Spleen (tissue), 11 donors: ENCODE measurements at regions not wholly inside any gene's neighbourhood (a gene's known extent, or its start where the extent isn't known, plus 50 kb on each side); places are given as distances from the start of the nearest gene placed in this dataset.

ENCODE experiments used
- DNase-seq: peaks from one replicate; pipeline ENCODE4 v3.0.0-alpha.2; 2020
- H3K27ac ChIP-seq, 8 donors: fragments of 200-600 bp; sonication (generic) in 7 of 8; 1 replicate in 4 of 8; 2 replicates in 4 of 8; pipeline versions ENCODE4 v1.5.0 to v1.8.0; 2016 to 2021; ENCODE audit warnings: inconsistent platforms in 4 of 8, mild to moderate bottlenecking in 4 of 8, moderate library complexity in 1 of 8
- H3K27me3 ChIP-seq, 7 donors: fragments of 200-600 bp; sonication (generic) in 6 of 7; replicated peaks in 1 of 7; 1 replicate in 4 of 7; 2 replicates in 3 of 7; pipeline versions ENCODE4 v1.5.0 to v1.8.0; 2016 to 2021; ENCODE audit warnings: inconsistent platforms in 3 of 7, mild to moderate bottlenecking in 1 of 7
- H3K36me3 ChIP-seq, 6 donors: fragments of 200-600 bp; sonication (generic) in 5 of 6; 1 replicate in 4 of 6; 2 replicates in 2 of 6; pipeline versions ENCODE4 v1.5.0 to v1.8.0; 2016 to 2021; ENCODE audit warnings: inconsistent platforms in 2 of 6
- H3K4me1 ChIP-seq, 6 donors: fragments of 200-600 bp; sonication (generic) in 5 of 6; 1 replicate in 3 of 6; 2 replicates in 3 of 6; pipeline versions ENCODE4 v1.5.0 to v1.8.0; 2016 to 2021; ENCODE audit warnings: inconsistent platforms in 3 of 6
- H3K4me3 ChIP-seq, 8 donors: fragments of 200-600 bp; sonication (generic) in 7 of 8; 1 replicate in 4 of 8; 2 replicates in 4 of 8; pipeline versions ENCODE4 v1.5.0 to v1.8.0; 2016 to 2021; ENCODE audit warnings: inconsistent platforms in 4 of 8, mild to moderate bottlenecking in 4 of 8, moderate library complexity in 2 of 8
- H3K9me3 ChIP-seq, 8 donors: fragments of 200-600 bp; sonication (generic) in 7 of 8; 1 replicate in 4 of 8; 2 replicates in 4 of 8; pipeline versions ENCODE4 v1.5.0 to v1.8.0; 2016 to 2021; ENCODE audit warnings: inconsistent platforms in 4 of 8
- POLR2A ChIP-seq, 3 donors: fragments of 450-650 bp; IDR thresholded peaks; one replicate each; pipeline ENCODE4 v1.5.1; 2017; ENCODE audit warnings: antibody characterized with exemption in 3 of 3, mild to moderate bottlenecking in 1 of 3
- POLR2AphosphoS5 ChIP-seq, 3 donors: sonication (generic); formaldehyde crosslinking; IDR thresholded peaks; one replicate each; pipeline ENCODE4 v1.5.1; 2017; ENCODE audit warnings: antibody characterized with exemption in 3 of 3
- WGBS, 5 donors: extraction: QIAGEN DNeasy Blood & Tissue Kit in 3 of 5; methylation state at CpG; one replicate each; pipeline versions ENCODE4 v1.1.5 to v1.1.7; 2013 to 2018; 5-methylcytosine and 5-hydroxymethylcytosine counted together
- intact Hi-C: fragments of 100-400 bp; cut with DNase I; formaldehyde crosslinking; loops from one replicate; pipeline ENCODE4 v1.15.0; 2023; ENCODE audit warnings: low total_unique reads
- TF ChIP-seq, protein P1 (sequence below), 11 experiments: fragments of 200-600 bp in 7 of 11; fragments of 450-650 bp in 4 of 11; sonication (generic) in 4 of 11; IDR thresholded peaks in 8 of 11; conservative IDR thresholded peaks in 3 of 11; 1 replicate in 7 of 11; 2 replicates in 4 of 11; pipeline versions ENCODE4 v1.4.0 to v1.8.0; 2016 to 2021; ENCODE audit warnings: antibody characterized with exemption in 11 of 11, inconsistent platforms in 4 of 11, mild to moderate bottlenecking in 1 of 11
- donor health status: healthy with polysubstance abuse.
- donor health status: DM: no; HTN: no; CAD: no; lungs with moderate emphysema.
- donor health status: DM: no; HTN: no; CAD: no.
- donor health status: Bipolar disorder and iron deficiency.
- donor health status: healthy.
- donor health status: DM: no; HTN: no; CAD: no.
- donor health status: DM: yes; HTN: yes; CAD: no.

DNA sequence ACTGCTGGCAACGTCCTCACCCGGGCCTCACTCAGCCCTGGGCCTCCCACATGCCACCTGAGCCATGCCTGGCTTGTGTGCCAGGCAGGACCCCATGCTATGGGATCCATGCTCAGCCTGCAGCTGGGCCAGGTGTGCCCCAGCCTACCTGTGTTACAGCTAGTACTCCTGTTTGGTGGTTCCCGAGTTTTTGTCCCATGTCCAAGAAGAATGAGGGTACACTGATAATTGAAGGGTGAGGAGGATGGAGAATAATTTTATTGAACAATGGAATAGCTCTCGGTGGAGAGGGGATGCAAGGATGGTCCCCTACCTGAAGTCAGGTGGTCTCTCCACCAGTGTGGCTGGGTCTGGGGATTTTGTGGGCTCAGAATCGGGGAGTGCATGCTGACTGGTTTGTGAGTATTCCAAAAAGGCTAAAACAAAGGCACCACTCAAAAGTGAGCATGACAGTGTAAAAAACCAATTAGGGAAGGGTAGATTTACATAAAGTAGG lies 137.9 kb downstream of the TNFSF18 start:
- Histone ChIP-seq H3K9me3 (peaks cover 3 to 29% (median 23%) of the 10 kb centered on the region in 8 donors), H3K36me3 (no peaks in the 10 kb centered on the region), H3K4me3 (no peak overlapping the region), H3K27me3 (no peaks in the 10 kb centered on the region), H3K27ac (no peak overlapping the region), H3K4me1 (peaks cover 0 to under 1% (median 0%) of the 10 kb centered on the region in 6 donors)
- intact Hi-C loops: no loop called here
- no peak for DNase-seq
- TF ChIP-seq, protein P1, sequence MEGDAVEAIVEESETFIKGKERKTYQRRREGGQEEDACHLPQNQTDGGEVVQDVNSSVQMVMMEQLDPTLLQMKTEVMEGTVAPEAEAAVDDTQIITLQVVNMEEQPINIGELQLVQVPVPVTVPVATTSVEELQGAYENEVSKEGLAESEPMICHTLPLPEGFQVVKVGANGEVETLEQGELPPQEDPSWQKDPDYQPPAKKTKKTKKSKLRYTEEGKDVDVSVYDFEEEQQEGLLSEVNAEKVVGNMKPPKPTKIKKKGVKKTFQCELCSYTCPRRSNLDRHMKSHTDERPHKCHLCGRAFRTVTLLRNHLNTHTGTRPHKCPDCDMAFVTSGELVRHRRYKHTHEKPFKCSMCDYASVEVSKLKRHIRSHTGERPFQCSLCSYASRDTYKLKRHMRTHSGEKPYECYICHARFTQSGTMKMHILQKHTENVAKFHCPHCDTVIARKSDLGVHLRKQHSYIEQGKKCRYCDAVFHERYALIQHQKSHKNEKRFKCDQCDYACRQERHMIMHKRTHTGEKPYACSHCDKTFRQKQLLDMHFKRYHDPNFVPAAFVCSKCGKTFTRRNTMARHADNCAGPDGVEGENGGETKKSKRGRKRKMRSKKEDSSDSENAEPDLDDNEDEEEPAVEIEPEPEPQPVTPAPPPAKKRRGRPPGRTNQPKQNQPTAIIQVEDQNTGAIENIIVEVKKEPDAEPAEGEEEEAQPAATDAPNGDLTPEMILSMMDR (IDR thresholded peaks at IDR 0.05 in 8 of 11, conservative IDR thresholded peaks at IDR 0.05 in 3 of 11): no peak
- TF ChIP-seq POLR2AphosphoS5 (IDR thresholded peaks at IDR 0.05): no peak
- TF ChIP-seq POLR2A (IDR thresholded peaks at IDR 0.05): no peak
- WGBS, 5 donors: 71 to 96% (median 79%) methylated on average over 4 to 5 of the region's 5 CpGs

DNA sequence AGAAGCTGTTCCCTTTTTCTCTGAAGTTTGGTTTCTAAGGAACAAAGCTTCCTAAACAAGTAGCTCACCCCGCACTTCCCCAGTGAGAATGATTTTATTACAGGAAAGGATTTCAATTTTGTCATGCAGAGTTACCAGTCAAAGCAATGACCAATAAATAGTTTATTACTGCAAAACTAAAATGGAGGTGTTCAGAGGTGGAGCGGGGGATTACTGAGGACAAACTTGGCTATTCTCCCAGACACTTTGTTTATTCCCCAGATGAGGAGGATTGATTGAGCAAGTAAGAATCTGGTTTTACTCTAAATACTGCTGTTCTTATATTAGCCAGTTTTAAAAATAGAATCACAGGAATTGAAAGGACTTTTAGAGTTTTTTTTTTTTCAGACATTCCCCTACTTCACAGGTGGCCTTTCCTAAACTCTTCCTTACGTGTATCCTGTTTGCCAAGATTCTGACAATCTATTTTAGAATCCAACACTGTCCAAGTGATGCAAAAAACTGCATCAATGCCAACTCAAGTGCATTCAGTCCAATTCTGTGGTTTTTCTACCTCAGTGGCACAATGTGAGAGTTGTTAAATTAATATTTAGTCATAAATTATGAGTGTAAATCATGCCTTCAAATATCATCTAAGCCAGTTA lies 136.1 kb downstream of the TNFSF18 start:
- TF ChIP-seq POLR2A (IDR thresholded peaks at IDR 0.05) (no peak), POLR2AphosphoS5 (IDR thresholded peaks at IDR 0.05) (no peak)
- TF ChIP-seq, protein P1 (IDR thresholded peaks at IDR 0.05 in 8 of 11, conservative IDR thresholded peaks at IDR 0.05 in 3 of 11): no peak
- Histone ChIP-seq H3K36me3 (no peaks in the 10 kb centered on the region), H3K4me1 (no peaks in the 10 kb centered on the region), H3K27ac (no peak overlapping the region), H3K27me3 (no peaks in the 10 kb centered on the region), H3K9me3 (peaks cover 3 to 25% (median 21%) of the 10 kb centered on the region in 8 donors), H3K4me3 (no peak overlapping the region)
- 58 to 72% (median 60%) methylated on average over 3 of the region's 3 CpGs for WGBS, 5 donors
- no peak for DNase-seq
- intact Hi-C loops: no loop called here

DNA sequence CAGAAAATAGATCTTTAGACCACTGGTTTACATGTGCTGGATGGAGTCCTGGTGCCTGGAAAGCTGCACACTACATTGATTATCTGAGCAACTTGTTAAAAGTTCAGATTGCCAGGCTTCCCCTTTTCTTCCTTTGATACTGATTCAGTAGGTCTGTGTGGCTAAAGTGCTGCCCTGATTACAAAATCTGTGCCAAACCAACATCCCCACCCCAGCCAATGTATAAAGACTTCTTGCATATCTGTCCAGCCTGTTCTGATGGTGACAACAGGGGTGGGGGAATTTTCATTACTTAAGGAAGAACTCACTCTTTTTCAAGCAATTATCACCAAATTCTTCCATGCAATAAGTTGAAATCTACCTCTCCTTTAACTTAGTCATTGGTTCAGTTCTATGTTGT lies 135.5 kb downstream of the TNFSF18 start:
- no peak for DNase-seq
- Histone ChIP-seq H3K9me3 (peaks cover 3 to 25% (median 21%) of the 10 kb centered on the region in 8 donors), H3K27ac (no peak overlapping the region), H3K27me3 (no peaks in the 10 kb centered on the region), H3K4me3 (no peak overlapping the region), H3K4me1 (no peaks in the 10 kb centered on the region), H3K36me3 (no peaks in the 10 kb centered on the region)
- intact Hi-C loops: no loop called here
- TF ChIP-seq, protein P1 (IDR thresholded peaks at IDR 0.05 in 8 of 11, conservative IDR thresholded peaks at IDR 0.05 in 3 of 11): no peak
- no peak for TF ChIP-seq POLR2AphosphoS5 (IDR thresholded peaks at IDR 0.05)
- TF ChIP-seq POLR2A (IDR thresholded peaks at IDR 0.05): no peak

DNA sequence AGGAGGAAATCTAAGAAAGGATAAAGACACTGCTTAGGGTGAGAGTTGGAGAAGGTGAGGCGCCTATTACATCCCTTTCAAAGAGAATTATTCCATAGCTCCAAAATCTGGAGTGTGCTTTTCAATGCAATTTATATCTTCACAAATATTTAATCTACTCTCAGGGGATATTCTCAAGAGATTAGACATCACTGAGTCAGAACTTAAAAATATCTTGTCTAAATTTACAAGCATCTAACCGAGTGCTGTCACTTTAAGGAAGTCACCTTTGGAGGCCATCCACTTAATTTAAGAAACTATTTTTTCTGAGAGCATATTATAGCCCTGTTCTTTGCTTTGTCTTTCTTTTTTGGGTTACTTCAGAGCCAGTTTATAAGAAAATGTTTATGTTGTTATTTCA lies 134.6 kb downstream of the TNFSF18 start:
- Histone ChIP-seq H3K9me3 (peaks cover 3 to 25% (median 21%) of the 10 kb centered on the region in 8 donors), H3K27ac (no peak overlapping the region), H3K27me3 (no peaks in the 10 kb centered on the region), H3K36me3 (no peaks in the 10 kb centered on the region), H3K4me1 (no peaks in the 10 kb centered on the region), H3K4me3 (no peak overlapping the region)
- intact Hi-C loops: no loop called here
- 61 to 79% (median 72%) methylated on average over 2 of the region's 2 CpGs for WGBS, 5 donors
- TF ChIP-seq, protein P1 (IDR thresholded peaks at IDR 0.05 in 8 of 11, conservative IDR thresholded peaks at IDR 0.05 in 3 of 11): no peak
- TF ChIP-seq POLR2AphosphoS5 (IDR thresholded peaks at IDR 0.05) (no peak), POLR2A (IDR thresholded peaks at IDR 0.05) (no peak)
- DNase-seq: no peak
